HG03439 (cell line): ENCODE measurements at regions not wholly inside any gene's neighbourhood (a gene's known extent, or its start where the extent isn't known, plus 50 kb on each side); places are given as distances from the start of the nearest gene placed in this dataset.

Experiments used
- ATAC-seq: cut with Tn5 transposase; IDR thresholded peaks from one replicate; pipeline ENCODE4 v1.9.1; 2021; ENCODE audit warnings: mild to moderate bottlenecking, moderate library complexity; ENCODE audit not compliant: unreplicated experiment

DNA sequence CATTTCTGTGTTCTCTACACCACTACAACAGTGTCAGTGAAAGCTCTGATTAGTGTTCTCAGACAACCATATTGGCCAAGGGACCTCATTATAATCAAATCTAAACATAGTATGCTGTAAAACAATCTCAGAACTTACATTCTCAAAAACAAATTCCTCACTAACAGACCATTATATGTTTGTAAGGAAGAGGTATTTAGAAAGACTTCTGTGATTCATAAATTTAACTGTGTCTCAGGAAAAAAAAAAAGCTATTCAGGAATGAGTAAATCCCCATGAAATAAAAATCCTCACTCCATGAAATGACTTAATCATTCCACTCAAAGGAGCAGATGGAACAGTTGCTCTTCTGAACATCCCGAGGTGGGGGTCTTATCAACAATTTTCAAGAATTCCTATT, 413.0 kb downstream of the CDH2 start:
- ATAC-seq = no peak

GRCh38 chr18:27763341-27763740, 413.6 kb downstream of the CDH2 start:
- no peak for ATAC-seq

DNA sequence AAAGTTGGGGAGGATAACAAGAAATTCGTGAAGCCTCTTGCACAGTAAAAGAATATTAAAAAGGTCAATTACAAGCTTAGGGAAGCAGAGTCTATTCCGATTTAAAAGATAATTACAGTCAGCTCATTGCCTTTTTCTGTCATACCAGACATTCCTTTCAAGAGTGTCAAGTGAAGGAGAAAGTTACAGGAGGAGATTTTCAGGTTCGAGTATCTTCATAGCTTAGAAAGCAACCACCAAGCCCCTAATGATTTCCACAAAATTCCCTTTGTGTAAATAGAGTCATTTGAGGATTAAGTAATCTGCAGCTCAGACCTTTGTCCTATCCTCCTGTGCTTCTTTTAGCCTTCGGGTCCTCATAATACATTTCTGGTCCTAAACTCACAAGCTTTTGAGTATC, 414.9 kb downstream of the CDH2 start:
- no peak for ATAC-seq

- ATAC-seq = no peak
Observed at GRCh38 chr18:27752944-27753343, 424.0 kb downstream of the CDH2 start.

GRCh38 chr18:27750923-27751322, 426.0 kb downstream of the CDH2 start:
- ATAC-seq = no peak

- ATAC-seq = no peak
Observed at GRCh38 chr18:27750014-27750413, 426.9 kb downstream of the CDH2 start.

DNA sequence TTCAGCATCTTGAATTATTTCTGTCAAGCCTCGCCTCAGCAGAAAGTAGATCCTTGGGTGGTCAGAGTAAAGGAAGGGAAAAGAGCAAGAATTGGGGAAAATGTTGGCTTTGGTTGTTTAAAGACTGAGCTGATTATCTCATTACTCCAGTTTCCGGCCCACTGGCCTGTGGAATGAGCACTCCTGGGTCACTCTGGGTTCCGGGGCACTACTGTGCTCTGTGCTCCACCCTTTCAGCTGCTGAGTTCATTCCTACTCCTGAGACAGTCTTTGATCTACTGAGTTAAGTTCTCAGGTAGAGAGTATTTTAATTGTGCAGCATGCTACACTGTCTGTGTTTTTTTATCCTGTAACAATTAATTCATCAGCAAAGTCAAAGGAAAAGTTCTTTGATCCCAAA, 427.7 kb downstream of the CDH2 start:
- ATAC-seq = no peak

DNA sequence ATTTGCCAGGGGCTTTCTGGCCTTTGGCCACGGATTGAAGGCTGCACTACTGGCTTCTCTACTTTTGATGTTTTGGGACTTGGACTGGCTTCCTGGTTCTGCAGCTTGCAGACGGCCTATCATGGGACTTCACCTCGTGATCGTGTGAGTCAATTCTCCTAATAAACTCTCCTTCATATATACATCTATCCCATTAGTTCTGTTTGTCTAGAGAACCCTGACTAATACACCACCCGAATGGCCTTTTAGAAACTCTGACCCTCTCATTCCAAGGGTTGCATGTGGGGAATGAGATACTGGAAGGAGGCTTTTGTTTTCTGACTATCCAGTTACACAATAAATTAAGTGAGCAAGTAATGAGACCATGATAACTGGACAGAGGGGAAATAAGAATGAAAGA, 430.7 kb downstream of the CDH2 start:
- ATAC-seq = no peak

GRCh38 chr18:27735117-27735516, 441.8 kb downstream of the CDH2 start:
- no peak for ATAC-seq

DNA sequence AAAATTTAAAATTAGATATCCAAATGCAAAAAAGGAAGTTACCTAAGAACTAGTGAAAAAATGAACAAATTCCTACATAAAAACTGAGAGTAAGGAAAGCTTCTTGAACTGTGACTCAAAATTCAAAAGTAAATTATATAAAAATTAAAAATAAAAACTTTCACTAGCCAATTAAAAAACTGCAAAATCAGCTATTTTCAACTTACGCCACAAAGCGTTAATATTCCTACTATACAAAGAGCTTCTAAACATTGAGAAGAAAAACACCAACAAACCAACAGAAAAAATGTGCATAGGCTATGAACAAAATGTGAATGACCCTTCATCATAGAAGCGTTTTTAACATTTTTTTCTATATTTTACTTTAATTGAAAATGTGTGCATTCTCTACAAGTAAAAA, 445.7 kb downstream of the CDH2 start:
- ATAC-seq = no peak

- no peak for ATAC-seq
Observed at GRCh38 chr18:27728659-27729058, 448.3 kb downstream of the CDH2 start.

DNA sequence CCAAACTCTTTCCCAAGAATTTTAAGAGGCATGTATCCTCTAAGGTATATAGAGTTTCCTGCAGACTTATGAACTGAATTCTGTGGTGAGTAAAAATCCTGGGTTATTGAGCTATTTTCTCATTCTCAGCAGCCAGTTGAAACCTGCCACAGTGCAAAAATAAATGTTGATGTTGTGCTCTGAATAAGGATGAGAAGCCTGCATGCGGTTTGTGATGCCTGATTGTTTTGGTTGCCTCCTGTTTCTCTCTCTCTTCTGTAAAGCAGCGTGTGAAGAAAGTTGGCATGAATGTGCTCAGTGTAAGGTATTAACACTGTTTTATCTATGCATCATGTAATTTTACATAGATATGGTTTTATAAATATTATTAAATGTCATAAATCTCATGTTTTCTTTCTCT, 452.6 kb downstream of the CDH2 start:
- no peak for ATAC-seq

GRCh38 chr18:27723168-27723567, 453.8 kb downstream of the CDH2 start:
- no peak for ATAC-seq

DNA sequence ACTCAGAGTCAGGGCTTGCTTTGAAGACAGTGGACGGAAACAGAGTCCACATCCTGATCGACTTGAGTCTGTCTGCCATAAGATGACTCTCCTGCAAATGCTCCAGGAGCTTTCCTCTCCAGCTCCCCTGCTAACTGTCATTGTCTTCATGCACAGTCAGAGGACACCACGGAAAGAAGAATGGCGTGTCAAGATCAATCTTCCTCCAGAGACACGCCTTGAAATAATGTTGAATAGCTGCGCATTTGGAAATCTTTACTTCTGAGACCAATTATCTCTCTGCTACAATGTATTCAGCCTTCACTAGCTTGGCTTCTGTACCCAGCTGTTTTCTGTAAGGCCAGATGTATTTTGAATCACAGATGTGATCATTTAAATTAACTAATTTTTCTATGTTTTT, 457.2 kb downstream of the CDH2 start:
- no peak for ATAC-seq

- no peak for ATAC-seq
Observed at GRCh38 chr18:27717816-27718215, 459.1 kb downstream of the CDH2 start.

- ATAC-seq = no peak
Observed at GRCh38 chr18:27717250-27717649, 459.7 kb downstream of the CDH2 start.

GRCh38 chr18:27715751-27716150, 461.2 kb downstream of the CDH2 start:
- ATAC-seq = no peak

DNA sequence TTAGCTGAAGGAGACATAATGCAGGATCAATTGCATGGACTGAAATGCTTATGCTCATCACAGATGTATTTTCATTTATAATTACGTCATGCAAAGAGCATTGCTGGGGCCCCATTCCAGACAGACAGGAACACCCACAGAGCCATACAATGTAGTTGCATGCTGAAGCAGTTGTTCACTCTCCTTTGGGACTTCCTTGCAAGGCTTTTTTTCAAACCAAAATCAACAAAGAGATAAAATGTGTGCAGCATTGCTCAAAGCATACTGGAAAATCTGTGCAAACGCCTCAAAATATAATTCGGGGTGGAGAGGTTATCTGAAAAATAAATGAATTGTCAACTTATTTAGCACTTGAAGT, 463.2 kb downstream of the CDH2 start:
- ATAC-seq = no peak

DNA sequence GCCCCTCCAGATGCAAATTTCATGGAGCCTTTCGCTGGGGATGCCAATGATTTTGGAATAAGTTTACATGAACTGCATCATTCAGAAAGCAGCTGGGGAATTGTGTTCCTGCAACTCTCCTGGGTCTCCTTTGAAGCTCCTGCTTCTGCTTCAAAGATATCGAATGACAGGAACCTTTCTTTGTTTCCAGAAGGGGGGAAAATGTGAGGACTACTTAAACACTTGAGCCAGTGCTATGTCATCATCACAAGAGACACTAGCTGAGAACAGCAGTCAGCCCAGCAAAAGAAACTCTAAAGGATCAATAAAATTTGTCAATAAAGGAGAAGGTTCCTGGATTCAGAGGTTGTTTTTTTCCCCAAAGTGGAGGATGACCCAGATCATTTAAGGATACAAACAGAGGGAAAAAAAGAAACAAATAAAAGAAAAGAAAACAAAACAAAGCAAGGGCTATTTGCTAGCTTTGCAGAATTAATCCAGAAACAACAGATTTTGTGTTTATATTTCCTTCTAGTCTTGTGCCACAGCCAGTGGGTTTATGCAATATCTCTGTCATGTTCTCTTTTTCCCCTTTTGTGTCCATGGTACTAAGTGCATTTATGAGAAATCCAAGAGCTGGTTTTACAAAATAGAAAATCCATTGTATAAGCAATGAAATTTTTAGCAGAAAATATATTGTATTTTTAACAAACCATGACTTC, 463.7 kb downstream of the CDH2 start:
- no peak for ATAC-seq

GRCh38 chr18:27712066-27712465, 464.9 kb downstream of the CDH2 start:
- no peak for ATAC-seq

- ATAC-seq = no peak
Observed at GRCh38 chr18:27711382-27711781, 465.5 kb downstream of the CDH2 start.

DNA sequence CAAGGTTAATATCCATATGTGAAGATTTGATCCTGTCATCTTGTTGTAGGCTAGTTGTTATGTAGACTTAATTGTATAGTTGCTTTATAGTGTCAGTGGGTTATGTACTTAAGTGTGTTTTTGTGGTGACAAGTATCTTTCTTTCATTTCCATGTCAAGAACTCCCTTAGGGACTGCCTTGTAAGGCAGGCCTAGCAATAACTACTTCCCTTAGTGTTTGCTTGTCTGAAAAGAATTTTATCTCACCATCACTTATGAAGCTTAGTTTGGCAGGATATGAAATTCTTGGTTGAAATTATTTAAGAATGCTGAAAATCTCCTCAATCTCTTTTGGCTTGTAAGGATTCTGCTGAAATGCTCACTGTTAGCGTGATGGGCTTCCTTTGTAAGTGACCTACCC, 467.6 kb downstream of the CDH2 start:
- ATAC-seq = no peak

DNA sequence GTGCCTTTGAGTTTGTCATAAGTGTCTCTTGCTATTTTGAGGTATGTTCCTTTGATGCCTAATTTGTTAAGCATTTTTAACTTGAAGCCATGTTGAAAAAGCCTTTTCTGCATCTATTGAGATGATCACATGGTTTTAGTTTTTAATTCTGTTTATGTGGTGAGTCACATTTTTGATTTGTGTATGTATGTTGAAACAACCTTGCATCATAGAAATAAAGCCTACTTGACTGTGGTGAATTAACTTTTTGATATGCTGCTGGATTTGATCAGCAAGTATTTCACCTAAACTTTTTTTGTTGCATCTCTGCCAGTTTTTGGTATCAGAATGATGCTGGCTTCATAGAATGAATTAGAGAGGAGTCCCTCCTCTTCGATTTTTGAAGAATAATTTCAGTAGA, 469.7 kb downstream of the CDH2 start:
- ATAC-seq = no peak
